Coronary artery (tissue), 2 donors: ENCODE measurements at regions not wholly inside any gene's neighbourhood (a gene's known extent, or its start where the extent isn't known, plus 50 kb on each side); places are given as distances from the start of the nearest gene placed in this dataset.

Source experiments
- DNase-seq: peaks from one replicate; pipeline ENCODE4 v3.0.0-alpha.2; 2017; ENCODE audit warnings: low spot score
- H3K27ac ChIP-seq, 2 donors: fragments of 200-600 bp; sonication (generic); one replicate each; pipeline ENCODE4 v1.5.1; 2016 to 2019
- H3K4me3 ChIP-seq: fragments of 200-600 bp; sonication (generic); 2 replicates; pipeline ENCODE4 v1.5.1; 2016; ENCODE audit warnings: mild to moderate bottlenecking, moderate library complexity
- TF ChIP-seq, protein P1 (sequence below): fragments of 200-600 bp; sonication (generic); IDR thresholded peaks from one replicate; pipeline ENCODE4 v1.5.1; 2019; ENCODE audit warnings: antibody characterized with exemption

GRCh38 chr3:18237251-18238005 lies 187.7 kb downstream of the SATB1 start:
- TF ChIP-seq, protein P1, sequence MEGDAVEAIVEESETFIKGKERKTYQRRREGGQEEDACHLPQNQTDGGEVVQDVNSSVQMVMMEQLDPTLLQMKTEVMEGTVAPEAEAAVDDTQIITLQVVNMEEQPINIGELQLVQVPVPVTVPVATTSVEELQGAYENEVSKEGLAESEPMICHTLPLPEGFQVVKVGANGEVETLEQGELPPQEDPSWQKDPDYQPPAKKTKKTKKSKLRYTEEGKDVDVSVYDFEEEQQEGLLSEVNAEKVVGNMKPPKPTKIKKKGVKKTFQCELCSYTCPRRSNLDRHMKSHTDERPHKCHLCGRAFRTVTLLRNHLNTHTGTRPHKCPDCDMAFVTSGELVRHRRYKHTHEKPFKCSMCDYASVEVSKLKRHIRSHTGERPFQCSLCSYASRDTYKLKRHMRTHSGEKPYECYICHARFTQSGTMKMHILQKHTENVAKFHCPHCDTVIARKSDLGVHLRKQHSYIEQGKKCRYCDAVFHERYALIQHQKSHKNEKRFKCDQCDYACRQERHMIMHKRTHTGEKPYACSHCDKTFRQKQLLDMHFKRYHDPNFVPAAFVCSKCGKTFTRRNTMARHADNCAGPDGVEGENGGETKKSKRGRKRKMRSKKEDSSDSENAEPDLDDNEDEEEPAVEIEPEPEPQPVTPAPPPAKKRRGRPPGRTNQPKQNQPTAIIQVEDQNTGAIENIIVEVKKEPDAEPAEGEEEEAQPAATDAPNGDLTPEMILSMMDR, result no peak
- H3K27ac ChIP-seq, result no peak overlapping the region
- no peak overlapping the region for H3K4me3 ChIP-seq
- no peak for DNase-seq

GRCh38 chr3:18236726-18237125 lies 188.4 kb downstream of the SATB1 start:
- TF ChIP-seq, protein P1, result no peak
- no peak for DNase-seq
- no peak overlapping the region for H3K27ac ChIP-seq
- H3K4me3 ChIP-seq, result no peak overlapping the region

DNA sequence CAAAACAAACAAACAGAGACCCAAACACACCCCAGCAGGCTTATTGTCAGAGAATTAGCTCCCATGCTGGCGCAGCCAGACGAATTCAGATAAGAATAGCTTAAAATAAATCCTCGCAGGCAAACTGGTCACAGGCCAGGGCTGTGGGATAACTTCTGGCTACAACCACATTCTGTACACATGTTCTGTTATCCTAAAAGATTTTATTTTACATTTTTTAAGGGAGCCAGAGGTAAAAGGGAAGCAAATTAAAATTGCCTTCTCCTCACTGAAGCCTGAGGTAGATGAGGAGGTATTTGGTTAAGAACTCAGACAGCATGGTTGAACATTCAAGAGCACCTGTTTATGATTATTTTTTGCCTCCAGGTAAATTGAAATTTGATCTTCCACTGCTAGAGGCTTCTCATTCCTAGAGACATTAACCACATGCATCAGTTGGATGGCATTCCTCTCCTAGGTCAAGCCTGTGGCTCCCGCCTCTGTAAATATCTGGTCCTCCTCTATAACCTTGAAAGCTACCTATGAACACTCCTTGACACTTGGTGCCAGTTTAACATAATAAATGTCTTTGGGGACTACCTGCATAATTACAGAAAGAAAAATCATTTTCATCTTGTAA lies 190.3 kb downstream of the SATB1 start:
- Histone ChIP-seq H3K27ac (no peak overlapping the region), H3K4me3 (no peak overlapping the region)
- TF ChIP-seq, protein P1, result no peak
- DNase-seq, result no peak

GRCh38 chr3:18233987-18234716 lies 191.0 kb downstream of the SATB1 start:
- DNase-seq, result no peak
- no peak overlapping the region for H3K27ac ChIP-seq
- no peak overlapping the region for H3K4me3 ChIP-seq
- TF ChIP-seq, protein P1, result no peak

- no peak overlapping the region for H3K4me3 ChIP-seq
- no peak overlapping the region for H3K27ac ChIP-seq
- TF ChIP-seq, protein P1, result no peak
- no peak for DNase-seq
Observed at GRCh38 chr3:18232317-18232716, 192.8 kb downstream of the SATB1 start.

DNA sequence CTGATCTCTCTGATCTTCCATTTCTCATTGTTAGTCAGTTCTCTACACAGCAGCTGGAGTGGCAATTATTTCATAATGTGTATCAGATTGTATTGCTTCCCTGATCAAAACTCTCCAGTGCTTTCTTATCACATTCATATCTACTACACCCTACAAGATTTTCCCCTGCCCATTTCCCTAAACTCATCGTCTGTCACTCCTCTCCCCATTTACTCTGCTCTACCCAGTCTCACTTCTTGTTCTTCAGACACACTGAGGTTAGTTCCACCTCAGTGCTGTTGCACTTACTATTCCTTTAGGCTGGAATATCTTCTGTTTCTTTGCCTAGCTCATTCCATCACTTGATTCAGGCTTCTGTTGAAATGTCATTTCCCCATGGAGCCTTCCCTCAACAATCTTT lies 197.1 kb downstream of the SATB1 start:
- no peak overlapping the region for H3K4me3 ChIP-seq
- H3K27ac ChIP-seq, result no peak overlapping the region
- TF ChIP-seq, protein P1, result no peak
- DNase-seq, result no peak
